ENCODE measurements at regions not wholly inside any gene's neighbourhood (a gene's known extent, or its start where the extent isn't known, plus 50 kb on each side); places are given as distances from the start of the nearest gene placed in this dataset.

DNA sequence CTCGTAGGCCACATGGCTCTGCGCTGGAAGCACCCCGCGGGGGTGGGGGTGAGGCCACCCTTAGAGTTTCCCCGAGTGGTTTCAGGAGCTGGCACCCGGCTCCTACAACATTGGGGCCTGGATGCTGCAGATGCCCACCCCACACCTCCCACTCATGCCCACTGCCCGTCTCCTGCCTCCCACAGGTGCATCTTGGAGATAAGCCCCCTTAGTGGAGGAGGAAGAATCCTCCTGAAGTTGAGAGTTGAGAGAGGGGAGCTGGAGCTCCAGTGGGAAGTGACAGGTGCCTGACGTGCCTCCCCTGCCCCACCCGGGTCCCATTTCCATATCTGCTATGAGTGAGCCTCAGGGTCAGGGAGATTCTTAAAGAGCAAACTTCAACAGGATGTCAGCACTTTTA lies 341.3 kb downstream of the TEX29 start:
- DNase-seq (ENCODE audit: low spot score), result no peak
- Histone ChIP-seq H3K9me3 (ENCODE audit: low read depth) (no peaks in the 10 kb centered on the region), H3K4me1 (peaks cover 29% of the 10 kb centered on the region), H3K4me3 (no peak overlapping the region), H3K9ac (no peak overlapping the region), H3K4me2 (no peak overlapping the region), H3K27ac (no peak overlapping the region), H3K79me2 (ENCODE audit: low read depth) (no peaks in the 10 kb centered on the region), H4K20me1 (ENCODE audit: low read depth) (peaks cover 11% of the 10 kb centered on the region), H3K36me3 (no peaks in the 10 kb centered on the region), H2AFZ (replicated peaks) (no peak overlapping the region), H3F3A (ENCODE audit: low read depth) (peaks cover 28% of the 10 kb centered on the region), H3K27me3 (peaks cover 75% of the 10 kb centered on the region)
- TF ChIP-seq EZH2 (IDR thresholded peaks at IDR 0.05), result no peak
- TF ChIP-seq, protein P1, sequence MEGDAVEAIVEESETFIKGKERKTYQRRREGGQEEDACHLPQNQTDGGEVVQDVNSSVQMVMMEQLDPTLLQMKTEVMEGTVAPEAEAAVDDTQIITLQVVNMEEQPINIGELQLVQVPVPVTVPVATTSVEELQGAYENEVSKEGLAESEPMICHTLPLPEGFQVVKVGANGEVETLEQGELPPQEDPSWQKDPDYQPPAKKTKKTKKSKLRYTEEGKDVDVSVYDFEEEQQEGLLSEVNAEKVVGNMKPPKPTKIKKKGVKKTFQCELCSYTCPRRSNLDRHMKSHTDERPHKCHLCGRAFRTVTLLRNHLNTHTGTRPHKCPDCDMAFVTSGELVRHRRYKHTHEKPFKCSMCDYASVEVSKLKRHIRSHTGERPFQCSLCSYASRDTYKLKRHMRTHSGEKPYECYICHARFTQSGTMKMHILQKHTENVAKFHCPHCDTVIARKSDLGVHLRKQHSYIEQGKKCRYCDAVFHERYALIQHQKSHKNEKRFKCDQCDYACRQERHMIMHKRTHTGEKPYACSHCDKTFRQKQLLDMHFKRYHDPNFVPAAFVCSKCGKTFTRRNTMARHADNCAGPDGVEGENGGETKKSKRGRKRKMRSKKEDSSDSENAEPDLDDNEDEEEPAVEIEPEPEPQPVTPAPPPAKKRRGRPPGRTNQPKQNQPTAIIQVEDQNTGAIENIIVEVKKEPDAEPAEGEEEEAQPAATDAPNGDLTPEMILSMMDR (IDR thresholded peaks at IDR 0.05), result no peak
- no peak for TF ChIP-seq EZH2phosphoT487 (IDR thresholded peaks at IDR 0.05)
- Mint-ChIP-seq H3K4me3 (no peak overlapping the region), H3K36me3 (no peaks in the 10 kb centered on the region), H3K9me3 (no peaks in the 10 kb centered on the region), H3K27me3 (ENCODE audit: insufficient read depth, low read depth) (peaks cover 9% of the 10 kb centered on the region), H3K4me1 (peaks cover 48% of the 10 kb centered on the region), H3K27ac (no peak overlapping the region)

DNA sequence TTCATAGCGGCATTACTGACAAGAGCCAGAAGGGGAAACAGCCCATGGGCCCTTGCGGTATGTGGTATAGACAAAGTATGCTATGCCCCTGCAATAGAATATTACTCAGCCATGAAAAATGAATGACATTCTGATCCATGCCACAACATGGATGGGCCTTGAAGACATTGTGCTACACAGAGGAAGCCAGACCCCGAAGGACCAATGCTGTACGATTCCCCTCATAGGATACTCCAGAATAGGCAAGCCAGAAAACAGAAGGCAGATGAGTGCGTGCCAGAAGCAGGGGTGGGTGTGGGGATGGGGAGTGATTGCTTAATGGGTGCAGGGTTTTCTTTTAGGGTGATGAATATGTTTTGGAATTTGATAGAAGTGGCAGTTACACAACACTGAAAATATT lies 342.0 kb downstream of the TEX29 start:
- H3K4me1 Mint-ChIP-seq, result peaks cover 43% of the 10 kb centered on the region
- TF ChIP-seq EZH2 (IDR thresholded peaks at IDR 0.05), result no peak
- Histone ChIP-seq H3F3A (ENCODE audit: low read depth) (peaks cover 22% of the 10 kb centered on the region), H3K4me2 (no peak overlapping the region), H3K79me2 (ENCODE audit: low read depth) (no peaks in the 10 kb centered on the region), H3K27me3 (peaks cover 68% of the 10 kb centered on the region), H3K4me3 (no peak overlapping the region), H3K36me3 (no peaks in the 10 kb centered on the region), H3K27ac (no peak overlapping the region), H3K9ac (no peak overlapping the region), H4K20me1 (ENCODE audit: low read depth) (peaks cover 11% of the 10 kb centered on the region), H3K4me1 (peaks cover 23% of the 10 kb centered on the region), H2AFZ (replicated peaks) (no peak overlapping the region), H3K9me3 (ENCODE audit: low read depth) (no peaks in the 10 kb centered on the region)
- no peaks in the 10 kb centered on the region for H3K9me3 Mint-ChIP-seq
- DNase-seq (ENCODE audit: low spot score), result no peak
- no peaks in the 10 kb centered on the region for H3K36me3 Mint-ChIP-seq
- H3K27me3 Mint-ChIP-seq (ENCODE audit: insufficient read depth, low read depth), result peaks cover 9% of the 10 kb centered on the region
- H3K27ac Mint-ChIP-seq, result peak overlapping the region; percentile 65
- no peak overlapping the region for H3K4me3 Mint-ChIP-seq

DNA sequence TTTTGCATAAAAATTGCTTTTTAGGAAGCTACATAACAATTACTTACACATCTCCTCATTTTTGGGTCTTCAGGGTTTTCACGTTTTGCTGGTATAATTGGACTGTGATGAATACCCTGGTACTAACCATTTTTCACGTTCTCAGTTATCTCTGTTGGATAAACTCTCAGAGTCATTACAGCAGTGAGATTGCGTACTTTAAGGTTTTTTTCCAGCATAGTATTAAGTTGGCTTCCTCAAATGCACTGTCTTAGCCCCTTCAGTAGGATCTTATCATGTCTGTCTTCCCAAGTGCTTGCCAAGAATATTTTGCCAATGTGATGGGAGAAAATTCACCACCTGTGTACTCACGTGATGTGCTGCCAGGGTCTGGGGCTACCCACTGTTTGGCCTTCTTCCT lies 342.5 kb downstream of the TEX29 start:
- H3K27me3 Mint-ChIP-seq (ENCODE audit: insufficient read depth, low read depth), result peaks cover 9% of the 10 kb centered on the region
- H3K9ac ChIP-seq, result no peak overlapping the region
- peaks cover 11% of the 10 kb centered on the region for H4K20me1 ChIP-seq (ENCODE audit: low read depth)
- H3K27ac ChIP-seq, result no peak overlapping the region
- H3K4me3 ChIP-seq, result no peak overlapping the region
- no peak overlapping the region for H3K4me3 Mint-ChIP-seq
- no peaks in the 10 kb centered on the region for H3K9me3 Mint-ChIP-seq
- no peak for TF ChIP-seq EZH2 (IDR thresholded peaks at IDR 0.05)
- no peak for TF ChIP-seq EZH2phosphoT487 (IDR thresholded peaks at IDR 0.05)
- TF ChIP-seq, protein P1 (IDR thresholded peaks at IDR 0.05), result no peak
- H3K36me3 Mint-ChIP-seq, result no peaks in the 10 kb centered on the region
- H3K4me1 ChIP-seq, result peaks cover 18% of the 10 kb centered on the region
- peaks cover 41% of the 10 kb centered on the region for H3K4me1 Mint-ChIP-seq
- no peak overlapping the region for H3K4me2 ChIP-seq
- peaks cover 17% of the 10 kb centered on the region for H3F3A ChIP-seq (ENCODE audit: low read depth)
- H3K79me2 ChIP-seq (ENCODE audit: low read depth), result no peaks in the 10 kb centered on the region
- no peaks in the 10 kb centered on the region for H3K36me3 ChIP-seq
- H3K9me3 ChIP-seq (ENCODE audit: low read depth), result no peaks in the 10 kb centered on the region
- no peak overlapping the region for H3K27ac Mint-ChIP-seq
- DNase-seq (ENCODE audit: low spot score), result no peak
- H2AFZ ChIP-seq (replicated peaks), result no peak overlapping the region
- peaks cover 64% of the 10 kb centered on the region for H3K27me3 ChIP-seq

DNA sequence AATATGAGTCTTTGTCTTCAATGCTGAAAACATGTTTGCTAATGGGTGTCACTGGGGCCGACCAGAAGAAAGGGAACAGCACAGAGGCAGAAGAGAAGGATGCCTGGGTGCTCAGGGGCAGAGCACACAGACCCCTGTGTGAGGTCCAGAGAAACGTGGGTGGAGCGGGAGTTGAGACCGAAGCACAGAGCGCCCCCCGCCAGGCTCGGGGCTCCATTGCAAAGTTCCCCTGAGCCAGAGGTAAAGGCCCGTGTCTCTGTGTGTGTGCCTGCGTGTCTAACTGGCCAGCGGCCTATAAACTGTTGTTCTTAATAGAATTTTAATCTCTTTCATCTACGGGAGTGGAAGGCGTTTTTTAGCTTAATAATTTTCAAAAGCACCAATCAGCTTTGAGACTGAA lies 343.1 kb downstream of the TEX29 start:
- Histone ChIP-seq H3K4me3 (no peak overlapping the region), H3F3A (ENCODE audit: low read depth) (peaks cover 11% of the 10 kb centered on the region), H3K36me3 (no peaks in the 10 kb centered on the region), H3K4me1 (peaks cover 14% of the 10 kb centered on the region), H3K27me3 (peaks cover 64% of the 10 kb centered on the region), H3K9me3 (ENCODE audit: low read depth) (no peaks in the 10 kb centered on the region), H3K27ac (no peak overlapping the region), H3K4me2 (no peak overlapping the region), H3K9ac (no peak overlapping the region), H4K20me1 (ENCODE audit: low read depth) (peaks cover 11% of the 10 kb centered on the region), H3K79me2 (ENCODE audit: low read depth) (no peaks in the 10 kb centered on the region), H2AFZ (replicated peaks) (no peak overlapping the region)
- peaks cover 9% of the 10 kb centered on the region for H3K27me3 Mint-ChIP-seq (ENCODE audit: insufficient read depth, low read depth)
- no peak overlapping the region for H3K4me3 Mint-ChIP-seq
- no peaks in the 10 kb centered on the region for H3K9me3 Mint-ChIP-seq
- TF ChIP-seq EZH2 (IDR thresholded peaks at IDR 0.05), result no peak
- peak overlapping the region; percentile 81 for H3K27ac Mint-ChIP-seq
- DNase-seq (ENCODE audit: low spot score), result no peak
- no peaks in the 10 kb centered on the region for H3K36me3 Mint-ChIP-seq
- peaks cover 35% of the 10 kb centered on the region for H3K4me1 Mint-ChIP-seq
